PC-9 (cell line): ENCODE measurements at regions not wholly inside any gene's neighbourhood (a gene's known extent, or its start where the extent isn't known, plus 50 kb on each side); places are given as distances from the start of the nearest gene placed in this dataset.

Experiments
- BruUV-seq: library from RNA; stranded (reverse); fragments of 400-500 nt; replicated peaks from 2 replicates; lab custom pipeline; 2021; lab: Mats Ljungman, UMichigan
- CTCF ChIA-PET: fragments of 300-600 bp; sonication (Branson Sonifier 250); formaldehyde crosslinking; loops from one replicate; lab custom pipeline; 2022; ENCODE audit warnings: antibody characterized with exemption; lab: Charles Lee
- POLR2A ChIA-PET: fragments of 300-600 bp; sonication (Branson Sonifier 250); formaldehyde crosslinking; loops from one replicate; lab custom pipeline; 2022; ENCODE audit warnings: antibody characterized with exemption; ENCODE audit not compliant: unreplicated experiment; lab: Charles Lee
- DNase-seq, 2 experiments: peaks; one replicate each; pipeline versions ENCODE4 v3.0.0 to v3.0.0-alpha.2; 2015 to 2022; ENCODE audit warnings: mixed read lengths in 1 of 2
- H2AFZ ChIP-seq: fragments of 200-600 bp; sonication (generic); 2 replicates; pipeline ENCODE4 v1.8.1; 2017; ENCODE audit warnings: antibody characterized with exemption
- H3F3A ChIP-seq: fragments of 200-600 bp; sonication (generic); 2 replicates; pipeline ENCODE4 v1.8.1; 2017; ENCODE audit warnings: antibody characterized with exemption, mild to moderate bottlenecking, low read depth; ENCODE audit not compliant: insufficient read depth
- H3K27ac ChIP-seq: fragments of 200-600 bp; sonication (generic); 2 replicates; pipeline ENCODE4 v1.6.1; 2016; ENCODE audit warnings: mixed run types
- H3K27me3 ChIP-seq: fragments of 200-600 bp; sonication (generic); 2 replicates; pipeline ENCODE4 v1.6.1; 2016; ENCODE audit warnings: low read depth, mixed run types; ENCODE audit not compliant: insufficient read depth
- H3K36me3 ChIP-seq: fragments of 200-600 bp; sonication (generic); 2 replicates; pipeline ENCODE4 v1.6.1; 2016; ENCODE audit warnings: low read depth, mixed run types
- H3K4me1 ChIP-seq: fragments of 200-600 bp; sonication (generic); replicated peaks from 2 replicates; pipeline ENCODE4 v1.6.1; 2016; ENCODE audit warnings: mixed run types; ENCODE audit not compliant: insufficient read depth
- H3K4me2 ChIP-seq: fragments of 200-600 bp; sonication (generic); 2 replicates; pipeline ENCODE4 v1.6.1; 2017; ENCODE audit warnings: mixed run types
- H3K4me3 ChIP-seq: fragments of 200-600 bp; sonication (generic); 2 replicates; pipeline ENCODE4 v1.6.1; 2016; ENCODE audit warnings: mixed run types
- H3K79me2 ChIP-seq: fragments of 200-600 bp; sonication (generic); 2 replicates; pipeline ENCODE4 v1.6.1; 2017; ENCODE audit warnings: low read depth, mixed run types
- H3K9me2 ChIP-seq: fragments of 200-600 bp; sonication (generic); 2 replicates; pipeline ENCODE4 v1.8.1; 2017; ENCODE audit warnings: mild to moderate bottlenecking; ENCODE audit not compliant: insufficient read depth
- H3K9me3 ChIP-seq: fragments of 200-600 bp; sonication (generic); 2 replicates; pipeline ENCODE4 v1.8.1; 2016; ENCODE audit warnings: low read depth; ENCODE audit not compliant: insufficient read depth
- H4K20me1 ChIP-seq: fragments of 200-600 bp; sonication (generic); 2 replicates; pipeline ENCODE4 v1.8.1; 2017; ENCODE audit not compliant: insufficient read depth
- EZH2 ChIP-seq: fragments of 200-600 bp; sonication (generic); IDR thresholded peaks from 2 replicates; pipeline ENCODE4 v1.8.0; 2017; ENCODE audit warnings: antibody characterized with exemption, low read depth
- intact Hi-C: fragments of 100-400 bp; cut with micrococcal nuclease; formaldehyde crosslinking; loops from one replicate; pipeline ENCODE4 v1.10.0; 2022; ENCODE audit not compliant: unreplicated experiment
- TF ChIP-seq, protein P1 (sequence below): fragments of 200-600 bp; sonication (generic); conservative IDR thresholded peaks from 2 replicates; pipeline ENCODE4 v1.6.1; 2017; ENCODE audit warnings: mixed run types, antibody characterized with exemption, mild to moderate bottlenecking, moderate library complexity

DNA sequence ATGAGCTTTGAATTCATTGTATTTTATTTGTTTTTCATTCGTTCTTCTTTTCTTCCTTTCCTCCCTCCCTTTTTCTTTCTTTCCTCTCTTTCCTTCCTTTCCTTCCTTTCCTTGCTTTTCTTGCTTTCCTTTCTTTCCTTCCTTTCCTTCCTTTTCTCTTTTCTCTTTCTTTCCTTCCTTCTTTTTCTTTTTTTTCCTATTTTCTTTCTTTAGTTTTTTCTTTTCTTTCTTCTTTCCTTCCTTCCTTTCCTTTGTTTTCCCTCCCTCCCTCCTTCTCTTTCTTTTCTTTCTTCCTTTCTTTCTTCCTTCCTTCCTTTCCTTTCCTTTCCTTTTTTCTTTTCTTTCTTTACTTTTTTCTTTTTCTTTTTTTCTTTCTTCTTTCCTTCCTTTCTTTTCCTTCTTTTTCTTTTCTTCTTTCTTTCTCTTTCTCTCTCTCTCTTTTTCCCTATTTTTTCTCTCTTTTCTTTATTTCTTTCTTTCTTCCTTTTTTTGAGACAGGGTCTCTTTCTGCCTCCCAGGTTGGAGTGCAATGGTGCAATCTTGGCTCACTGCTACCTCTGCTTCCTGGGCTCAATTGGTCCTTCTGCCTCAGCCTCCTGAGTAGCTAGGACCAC lies 357.1 kb upstream of the PRR16 start:
- no peak overlapping the region for H3K4me3 ChIP-seq
- no peak overlapping the region for H2AFZ ChIP-seq
- H3K4me1 ChIP-seq = no peaks in the 10 kb centered on the region
- intact Hi-C loops = no loop called here
- ChIA-PET POLR2A (no interaction called here), CTCF (no interaction called here)
- no peaks in the 10 kb centered on the region for H3K9me2 ChIP-seq
- H3K9me3 ChIP-seq = no peaks in the 10 kb centered on the region
- H3F3A ChIP-seq = no peaks in the 10 kb centered on the region
- no peaks in the 10 kb centered on the region for H3K27me3 ChIP-seq
- BruUV-seq = no TSS peak
- no peaks in the 10 kb centered on the region for H3K79me2 ChIP-seq
- H4K20me1 ChIP-seq = no peaks in the 10 kb centered on the region
- H3K4me2 ChIP-seq = no peak overlapping the region
- TF ChIP-seq EZH2 = no peak
- TF ChIP-seq, protein P1, sequence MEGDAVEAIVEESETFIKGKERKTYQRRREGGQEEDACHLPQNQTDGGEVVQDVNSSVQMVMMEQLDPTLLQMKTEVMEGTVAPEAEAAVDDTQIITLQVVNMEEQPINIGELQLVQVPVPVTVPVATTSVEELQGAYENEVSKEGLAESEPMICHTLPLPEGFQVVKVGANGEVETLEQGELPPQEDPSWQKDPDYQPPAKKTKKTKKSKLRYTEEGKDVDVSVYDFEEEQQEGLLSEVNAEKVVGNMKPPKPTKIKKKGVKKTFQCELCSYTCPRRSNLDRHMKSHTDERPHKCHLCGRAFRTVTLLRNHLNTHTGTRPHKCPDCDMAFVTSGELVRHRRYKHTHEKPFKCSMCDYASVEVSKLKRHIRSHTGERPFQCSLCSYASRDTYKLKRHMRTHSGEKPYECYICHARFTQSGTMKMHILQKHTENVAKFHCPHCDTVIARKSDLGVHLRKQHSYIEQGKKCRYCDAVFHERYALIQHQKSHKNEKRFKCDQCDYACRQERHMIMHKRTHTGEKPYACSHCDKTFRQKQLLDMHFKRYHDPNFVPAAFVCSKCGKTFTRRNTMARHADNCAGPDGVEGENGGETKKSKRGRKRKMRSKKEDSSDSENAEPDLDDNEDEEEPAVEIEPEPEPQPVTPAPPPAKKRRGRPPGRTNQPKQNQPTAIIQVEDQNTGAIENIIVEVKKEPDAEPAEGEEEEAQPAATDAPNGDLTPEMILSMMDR = no peak
- H3K36me3 ChIP-seq = no peaks in the 10 kb centered on the region
- no peak for DNase-seq
- H3K27ac ChIP-seq = no peak overlapping the region

GRCh38 chr5:120108586-120109248 lies 355.4 kb upstream of the PRR16 start:
- no TSS peak for BruUV-seq
- no peaks in the 10 kb centered on the region for H3K9me3 ChIP-seq
- no peaks in the 10 kb centered on the region for H3K79me2 ChIP-seq
- H2AFZ ChIP-seq = no peak overlapping the region
- H3K4me2 ChIP-seq = no peak overlapping the region
- ChIA-PET POLR2A (no interaction called here), CTCF (no interaction called here)
- H3F3A ChIP-seq = no peaks in the 10 kb centered on the region
- TF ChIP-seq, protein P1 = no peak
- no peak for TF ChIP-seq EZH2
- H4K20me1 ChIP-seq = no peaks in the 10 kb centered on the region
- no peak for DNase-seq
- intact Hi-C loops = no loop called here
- no peaks in the 10 kb centered on the region for H3K9me2 ChIP-seq
- no peak overlapping the region for H3K4me3 ChIP-seq
- H3K27me3 ChIP-seq = no peaks in the 10 kb centered on the region
- H3K36me3 ChIP-seq = no peaks in the 10 kb centered on the region
- H3K4me1 ChIP-seq = no peaks in the 10 kb centered on the region
- H3K27ac ChIP-seq = no peak overlapping the region

- Histone ChIP-seq H3K9me2 (no peaks in the 10 kb centered on the region), H3F3A (no peaks in the 10 kb centered on the region), H3K4me3 (no peak overlapping the region), H2AFZ (no peak overlapping the region), H3K4me1 (no peaks in the 10 kb centered on the region), H3K79me2 (no peaks in the 10 kb centered on the region), H3K9me3 (no peaks in the 10 kb centered on the region), H3K36me3 (no peaks in the 10 kb centered on the region), H4K20me1 (no peaks in the 10 kb centered on the region), H3K27me3 (no peaks in the 10 kb centered on the region), H3K27ac (no peak overlapping the region), H3K4me2 (no peak overlapping the region)
- intact Hi-C loops = no loop called here
- no peak for DNase-seq
- ChIA-PET CTCF (no interaction called here), POLR2A (no interaction called here)
- no TSS peak for BruUV-seq
- no peak for TF ChIP-seq EZH2
- TF ChIP-seq, protein P1 = no peak
Measured at GRCh38 chr5:120122703-120123102, 341.4 kb upstream of the PRR16 start.
